OCI-LY3 (cell line): ENCODE measurements at regions not wholly inside any gene's neighbourhood (a gene's known extent, or its start where the extent isn't known, plus 50 kb on each side); places are given as distances from the start of the nearest gene placed in this dataset.

Experiments
- H2AFZ ChIP-seq: fragments of 200-600, 300-600 bp; shearing (Covaris generic); 2 replicates; pipeline ENCODE4 v1.6.0; 2014; ENCODE audit warnings: antibody characterized with exemption, low read depth, low read length
- H3K27ac ChIP-seq: fragments of 200-600, 300-600 bp; sonication (generic); 2 replicates; pipeline ENCODE4 v1.5.1; 2014; ENCODE audit warnings: mild to moderate bottlenecking, low read length, moderate library complexity, mixed read lengths
- H3K27me3 ChIP-seq: fragments of 200-600, 300-600 bp; sonication (generic); 2 replicates; pipeline ENCODE4 v1.6.1; 2014; ENCODE audit warnings: low read depth, low read length, mixed read lengths
- H3K36me3 ChIP-seq: fragments of 200-600, 300-600 bp; sonication (generic); replicated peaks from 2 replicates; pipeline ENCODE3; 2014; ENCODE audit warnings: low read depth, low read length, mixed read lengths
- H3K4me1 ChIP-seq: fragments of 300-600, 200-600 bp; sonication (generic); 2 replicates; pipeline ENCODE4 v1.6.1; 2014; ENCODE audit warnings: low read length, mixed read lengths
- H3K4me2 ChIP-seq: fragments of 200-600, 300-600 bp; sonication (generic); 2 replicates; pipeline ENCODE4 v1.6.1; 2014; ENCODE audit warnings: low read length, mixed read lengths
- H3K4me3 ChIP-seq: fragments of 300-600, 200-600 bp; sonication (generic); 2 replicates; pipeline ENCODE4 v1.5.1; 2014; ENCODE audit warnings: antibody characterized with exemption, mild to moderate bottlenecking, low read length, moderate library complexity
- H3K79me2 ChIP-seq: fragments of 300-600, 200-600 bp; shearing (Covaris generic); 2 replicates; pipeline ENCODE4 v1.6.1; 2014; ENCODE audit warnings: mild to moderate bottlenecking, low read length, mixed read lengths
- H3K9ac ChIP-seq: fragments of 300-600, 200-600 bp; shearing (Covaris generic); 2 replicates; pipeline ENCODE4 v1.6.0; 2014; ENCODE audit warnings: mild to moderate bottlenecking, low read length, moderate library complexity
- H3K9me3 ChIP-seq: fragments of 200-600, 300-600 bp; shearing (Covaris generic); 2 replicates; pipeline ENCODE4 v1.6.1; 2014; ENCODE audit warnings: low read length, mixed read lengths; ENCODE audit not compliant: insufficient read depth
- H4K20me1 ChIP-seq: fragments of 200-600, 300-600 bp; sonication (generic); 2 replicates; pipeline ENCODE4 v1.6.1; 2016; ENCODE audit warnings: low read length, mixed read lengths; ENCODE audit not compliant: insufficient read depth
- CTCF ChIP-seq: fragments of 200-600, 300-600 bp; sonication (generic); IDR thresholded peaks from 2 replicates; pipeline ENCODE4 v1.5.1; 2014; ENCODE audit warnings: antibody characterized with exemption, low read length, low read depth
- EZH2phosphoT487 ChIP-seq: fragments of 200-600 bp; shearing (Covaris generic); IDR thresholded peaks from 2 replicates; pipeline ENCODE4 v1.6.1; 2018; ENCODE audit warnings: antibody characterized with exemption, mixed run types, low read depth

DNA sequence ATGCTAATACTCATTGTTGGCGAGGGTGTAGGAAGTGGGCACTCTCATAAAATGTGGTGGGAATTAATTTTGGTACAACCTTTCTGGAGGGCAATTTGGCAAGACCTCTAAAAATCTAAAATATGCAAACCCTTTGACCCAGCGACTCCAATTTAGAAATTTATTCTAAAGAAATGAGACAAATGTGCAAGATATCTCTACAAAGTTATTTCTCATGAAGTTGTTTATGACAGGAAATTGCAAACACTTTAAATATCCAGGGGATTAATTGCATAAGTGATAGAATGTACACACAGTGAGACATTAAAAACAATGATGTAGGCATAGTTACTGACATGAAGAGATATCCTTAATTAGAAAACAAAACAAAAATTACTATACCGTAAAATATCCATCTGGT, 246.3 kb upstream of the MAP3K1 start:
- Histone ChIP-seq H3K4me2 (no peak overlapping the region), H3K4me3 (no peak overlapping the region), H3K4me1 (peaks cover 16% of the 10 kb centered on the region), H3K36me3 (no peaks in the 10 kb centered on the region), H3K79me2 (no peaks in the 10 kb centered on the region), H4K20me1 (no peaks in the 10 kb centered on the region), H3K9ac (no peak overlapping the region), H3K27me3 (no peaks in the 10 kb centered on the region), H3K9me3 (no peaks in the 10 kb centered on the region), H3K27ac (no peak overlapping the region), H2AFZ (no peak overlapping the region)
- TF ChIP-seq CTCF (no peak), EZH2phosphoT487 (no peak)

DNA sequence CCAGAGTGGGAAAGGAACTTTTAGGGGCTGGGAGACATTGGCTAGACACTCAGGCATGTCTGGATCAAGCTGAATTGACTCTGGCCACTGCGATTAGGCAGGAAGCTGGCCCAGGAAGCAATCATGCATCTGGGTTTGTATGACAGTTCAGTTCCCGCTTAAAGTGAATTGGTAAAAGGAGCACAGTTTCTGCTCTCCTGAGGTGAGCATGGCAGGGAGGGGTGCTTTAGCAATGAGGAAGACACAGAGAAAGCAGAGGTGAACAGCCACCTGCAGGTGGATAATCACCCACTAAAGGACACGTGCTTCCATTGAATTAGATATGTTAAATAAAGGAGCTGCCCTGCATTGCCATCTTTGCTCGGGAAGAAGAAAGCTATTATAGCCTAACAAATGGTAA, 248.1 kb upstream of the MAP3K1 start:
- no peaks in the 10 kb centered on the region for H4K20me1 ChIP-seq

GRCh38 chr5:56566374-56567249, 248.7 kb upstream of the MAP3K1 start:
- H3K4me2 ChIP-seq: no peak overlapping the region
- no peak overlapping the region for H3K4me3 ChIP-seq
- H3K9me3 ChIP-seq: no peaks in the 10 kb centered on the region
- H3K9ac ChIP-seq: no peak overlapping the region
- no peak for TF ChIP-seq CTCF
- no peak for TF ChIP-seq EZH2phosphoT487
- H3K4me1 ChIP-seq: peaks cover 16% of the 10 kb centered on the region
- no peaks in the 10 kb centered on the region for H4K20me1 ChIP-seq
- H3K27ac ChIP-seq: no peak overlapping the region
- H3K36me3 ChIP-seq: no peaks in the 10 kb centered on the region
- H2AFZ ChIP-seq: no peak overlapping the region
- H3K79me2 ChIP-seq: no peaks in the 10 kb centered on the region
- H3K27me3 ChIP-seq: no peaks in the 10 kb centered on the region

More for the DNA sequence above, 248.1 kb upstream of the MAP3K1 start:
- Histone ChIP-seq H3K4me2 (no peak overlapping the region), H3K9me3 (no peaks in the 10 kb centered on the region), H2AFZ (no peak overlapping the region; the same call in 1 of the 2 replicates), H3K4me3 (no peak overlapping the region), H3K36me3 (no peaks in the 10 kb centered on the region), H3K4me1 (peaks cover 16% of the 10 kb centered on the region), H3K9ac (no peak overlapping the region), H3K27me3 (no peaks in the 10 kb centered on the region), H3K79me2 (no peaks in the 10 kb centered on the region), H3K27ac (no peak overlapping the region)
- no peak for TF ChIP-seq CTCF
- TF ChIP-seq EZH2phosphoT487: no peak

GRCh38 chr5:56565644-56566043, 249.7 kb upstream of the MAP3K1 start:
- no peak overlapping the region for H3K9ac ChIP-seq
- peak overlapping the region; percentile 60 for H3K4me2 ChIP-seq
- peak overlapping the region; percentile 27; the same call in 1 of the 2 replicates for H3K4me3 ChIP-seq
- no peaks in the 10 kb centered on the region for H4K20me1 ChIP-seq
- no peak overlapping the region for H3K27ac ChIP-seq
- TF ChIP-seq CTCF: no peak
- no peaks in the 10 kb centered on the region for H3K79me2 ChIP-seq
- peaks cover 16% of the 10 kb centered on the region for H3K4me1 ChIP-seq
- H3K36me3 ChIP-seq: no peaks in the 10 kb centered on the region
- no peak overlapping the region for H2AFZ ChIP-seq
- H3K9me3 ChIP-seq: no peaks in the 10 kb centered on the region
- H3K27me3 ChIP-seq: no peaks in the 10 kb centered on the region
